Stimulated activated CD8-positive, alpha-beta memory T cell treated with anti-CD3 and anti-CD28 coated beads, Interleukin-2, amount 100 ng/mL, for 48 hours (primary cell): ENCODE measurements at regions not wholly inside any gene's neighbourhood (a gene's known extent, or its start where the extent isn't known, plus 50 kb on each side); places are given as distances from the start of the nearest gene placed in this dataset.
"Not testable (repeated sequence)": the region's sequence is repeated elsewhere in the genome, so short reads cannot be mapped to it uniquely, and the experiment has no call there.

ENCODE experiments used
- DNase-seq, 2 donors: peaks; one replicate each; pipeline ENCODE4 v3.0.0-alpha.2; 2020; ENCODE audit warnings: low read depth in 2 of 2

DNA sequence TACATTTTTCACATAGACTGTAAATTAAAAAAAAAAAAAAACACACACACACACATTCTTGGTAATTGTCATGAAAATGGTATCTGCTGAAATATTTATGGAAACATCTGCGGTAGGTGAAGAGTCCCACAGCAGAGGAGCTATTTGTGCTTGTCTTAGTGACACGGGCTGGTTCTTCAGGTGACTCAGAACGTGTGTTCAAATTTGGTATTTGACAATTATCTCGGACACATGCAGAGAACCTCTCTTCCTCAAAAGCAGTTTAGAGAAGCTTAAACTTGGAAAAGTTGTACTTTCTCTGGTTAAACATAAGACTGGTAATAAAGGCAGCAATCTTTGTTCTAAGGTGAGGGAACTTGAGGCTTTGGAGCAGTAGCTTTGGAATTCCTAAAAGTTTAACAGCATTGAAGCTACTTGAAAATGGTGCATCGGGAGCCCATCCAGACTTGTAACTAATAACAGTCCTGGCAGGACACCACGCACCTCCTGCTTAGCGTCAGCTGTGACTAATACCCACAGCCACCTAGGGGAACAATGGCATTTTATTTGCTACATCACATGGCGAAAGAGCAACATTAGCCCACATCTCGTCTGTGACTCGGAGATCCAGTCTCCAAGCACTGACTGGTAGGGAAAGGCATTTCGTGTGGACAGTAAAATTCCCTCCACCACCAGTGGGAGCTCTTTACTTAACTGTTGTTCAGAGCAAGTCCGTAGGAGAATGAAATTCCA is 1505.1 kb upstream of the SLC10A2 start:
- no peak for DNase-seq

DNA sequence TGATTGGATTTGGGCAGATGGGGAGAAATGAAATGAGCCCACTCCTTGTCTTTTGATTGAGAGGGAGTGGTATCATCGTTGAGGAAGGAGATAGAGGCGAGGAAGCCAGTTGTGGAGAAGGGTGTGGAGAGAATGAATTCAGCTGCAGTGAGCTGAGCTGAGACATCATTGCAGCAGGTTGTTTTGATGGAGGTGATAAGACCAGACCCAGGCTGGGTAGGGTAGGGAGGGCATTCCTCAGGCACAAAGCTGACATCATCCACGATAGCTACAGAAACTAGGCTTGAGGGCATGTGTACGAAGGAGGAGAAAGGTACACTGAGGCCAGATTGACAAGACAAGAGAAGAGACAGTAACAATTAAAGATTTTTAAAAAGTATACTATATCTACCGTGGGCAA is 1500.9 kb upstream of the SLC10A2 start:
- DNase-seq: no peak

DNA sequence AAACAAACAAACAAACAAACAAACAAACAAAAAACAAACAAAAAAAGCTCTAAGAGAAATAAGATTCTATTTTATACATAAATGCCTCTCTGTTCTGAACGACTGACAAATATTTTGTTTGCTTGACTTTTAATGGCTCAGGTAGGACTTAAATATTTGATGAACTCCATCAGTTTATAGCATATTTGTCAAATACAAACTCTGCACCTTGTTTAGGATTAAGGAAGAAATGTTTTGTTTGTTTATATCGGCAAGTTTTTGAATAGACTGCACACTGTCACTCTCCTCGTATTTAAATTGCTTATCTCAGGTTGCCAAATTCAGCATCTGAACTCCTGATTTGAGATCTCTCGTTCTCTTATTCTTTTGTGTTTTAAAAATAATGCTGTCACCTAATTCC is 1499.7 kb upstream of the SLC10A2 start:
- no peak for DNase-seq

DNA sequence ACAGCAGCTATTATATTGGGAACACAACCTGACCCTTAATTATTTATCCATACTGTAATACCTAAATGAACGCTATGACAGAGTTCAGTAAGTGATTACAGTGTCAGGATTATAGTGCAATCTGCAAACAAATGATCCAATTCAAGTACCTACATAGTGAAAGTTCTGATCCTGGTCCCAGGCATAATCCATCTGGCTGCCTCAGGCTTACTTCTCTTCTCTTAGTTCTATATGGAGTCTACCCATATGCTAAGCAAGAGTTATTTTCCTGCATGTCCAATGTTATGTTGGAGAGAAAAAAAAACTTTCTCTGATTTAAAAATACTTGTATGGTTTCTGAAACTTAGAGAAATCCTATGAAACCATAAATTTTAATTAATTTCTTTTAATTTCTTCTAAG is 1487.7 kb upstream of the SLC10A2 start:
- DNase-seq: no peak

DNA sequence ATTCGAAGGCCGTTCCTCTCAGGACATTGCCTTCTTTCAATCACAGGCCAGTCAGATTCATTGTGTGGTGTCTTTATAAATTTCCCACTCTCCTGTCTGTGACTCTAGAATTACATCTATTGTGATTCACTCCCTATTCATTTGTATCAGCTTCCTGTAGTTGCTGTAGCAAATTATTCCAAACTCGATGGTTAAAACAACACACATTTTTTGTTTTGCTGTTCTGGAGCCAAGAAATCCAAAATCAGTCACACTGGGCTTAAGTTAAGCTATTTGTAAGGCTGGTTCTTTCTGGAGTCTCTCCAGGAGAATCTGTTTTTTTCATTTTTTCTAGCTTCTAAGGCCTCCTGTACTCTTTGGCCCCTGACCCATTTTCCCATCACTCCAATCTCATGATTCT is 1487.0 kb upstream of the SLC10A2 start:
- no peak for DNase-seq

DNA sequence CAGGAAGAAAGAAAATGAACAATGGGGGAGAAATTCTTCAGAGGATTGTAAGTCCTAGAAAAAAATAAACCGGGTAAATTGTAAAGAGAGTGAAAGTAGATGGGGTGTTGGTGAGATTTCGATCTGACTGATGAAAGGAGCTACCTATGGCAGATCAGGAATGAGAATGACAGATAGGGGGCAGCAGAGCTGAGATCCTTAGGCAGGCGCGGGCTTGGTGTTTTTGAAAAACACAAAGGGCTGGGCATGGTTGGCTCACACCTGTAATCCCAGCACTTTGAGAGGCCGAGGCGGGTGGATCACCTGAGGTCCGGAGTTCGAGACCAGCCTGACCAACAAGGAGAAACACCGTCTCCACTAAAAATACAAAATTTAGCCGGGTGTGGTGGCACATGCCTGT is 1468.6 kb upstream of the SLC10A2 start:
- DNase-seq: no peak

DNA sequence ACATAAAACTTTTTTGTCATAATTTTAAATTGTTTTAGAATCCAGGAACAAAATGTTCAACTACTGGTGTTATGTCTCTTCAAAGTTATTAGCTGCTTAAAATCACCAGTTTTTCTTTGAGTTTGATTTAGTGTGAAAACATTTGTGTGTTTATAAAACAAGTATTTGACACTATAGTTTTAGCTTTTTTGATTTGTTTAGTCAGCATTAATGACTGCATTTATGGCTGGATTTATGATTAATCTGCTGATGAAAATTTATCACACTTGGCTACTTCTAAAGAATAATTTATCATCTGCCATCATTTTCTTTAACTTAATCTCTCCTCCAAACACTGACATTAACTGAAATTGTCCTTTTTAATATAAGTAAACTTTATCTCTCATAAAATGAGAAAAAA is 1465.9 kb upstream of the SLC10A2 start:
- no peak for DNase-seq

DNA sequence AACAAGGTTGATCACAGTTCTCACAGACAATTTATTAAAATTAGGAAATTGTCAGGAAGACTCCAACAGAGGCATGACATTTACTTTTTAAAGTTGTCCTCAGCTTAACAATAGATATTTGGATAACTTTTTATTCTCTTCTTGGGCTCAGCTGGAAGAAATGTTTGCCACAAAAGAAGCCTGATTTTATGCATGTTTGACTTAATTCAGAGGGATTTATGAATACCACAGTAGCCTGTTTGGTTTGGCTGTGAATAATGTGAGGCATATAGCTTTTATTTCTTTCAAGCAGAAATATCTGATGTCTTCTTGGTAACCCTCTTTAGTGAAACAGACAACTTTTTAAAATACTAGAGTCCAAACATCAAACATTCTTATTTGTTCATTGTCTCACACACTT is 1464.5 kb upstream of the SLC10A2 start:
- no peak for DNase-seq

DNA sequence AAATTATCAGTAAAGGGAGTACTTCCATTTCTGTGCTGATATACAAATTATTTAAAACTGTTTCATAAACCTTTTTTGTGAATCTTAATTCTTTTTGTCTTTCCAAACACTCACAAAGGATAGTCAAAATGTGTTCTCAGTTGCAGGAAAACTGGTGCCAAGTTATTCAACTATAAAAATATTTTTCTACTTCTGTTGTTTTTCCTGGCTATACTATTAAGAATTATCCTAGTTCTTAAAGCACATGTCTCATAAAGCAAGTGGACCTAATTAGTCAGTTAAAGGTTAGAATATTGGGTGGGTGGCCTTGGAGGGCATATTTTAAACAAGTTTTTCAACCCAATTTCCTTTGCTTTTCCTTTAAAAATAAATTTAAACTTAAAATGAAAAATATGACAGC is 1460.3 kb upstream of the SLC10A2 start:
- no peak for DNase-seq

DNA sequence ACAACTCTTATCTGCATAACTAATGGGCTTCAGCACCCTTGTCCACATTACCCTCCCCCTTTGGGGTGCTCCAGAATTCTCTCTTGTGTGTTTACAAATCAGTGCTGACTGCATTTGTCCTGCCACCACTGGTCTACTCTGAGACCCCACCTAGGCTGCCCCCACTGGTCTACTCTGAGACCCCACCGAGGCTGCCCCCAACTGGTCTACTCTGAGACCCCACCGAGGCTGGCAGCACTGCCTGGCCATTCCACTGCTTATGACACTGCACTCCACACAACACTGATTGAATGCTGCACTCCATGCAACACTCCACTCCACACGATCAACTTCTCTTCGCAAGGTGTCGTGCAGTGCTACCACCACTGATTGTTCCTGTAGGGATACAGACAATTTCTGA is 1459.2 kb upstream of the SLC10A2 start:
- no peak for DNase-seq

DNA sequence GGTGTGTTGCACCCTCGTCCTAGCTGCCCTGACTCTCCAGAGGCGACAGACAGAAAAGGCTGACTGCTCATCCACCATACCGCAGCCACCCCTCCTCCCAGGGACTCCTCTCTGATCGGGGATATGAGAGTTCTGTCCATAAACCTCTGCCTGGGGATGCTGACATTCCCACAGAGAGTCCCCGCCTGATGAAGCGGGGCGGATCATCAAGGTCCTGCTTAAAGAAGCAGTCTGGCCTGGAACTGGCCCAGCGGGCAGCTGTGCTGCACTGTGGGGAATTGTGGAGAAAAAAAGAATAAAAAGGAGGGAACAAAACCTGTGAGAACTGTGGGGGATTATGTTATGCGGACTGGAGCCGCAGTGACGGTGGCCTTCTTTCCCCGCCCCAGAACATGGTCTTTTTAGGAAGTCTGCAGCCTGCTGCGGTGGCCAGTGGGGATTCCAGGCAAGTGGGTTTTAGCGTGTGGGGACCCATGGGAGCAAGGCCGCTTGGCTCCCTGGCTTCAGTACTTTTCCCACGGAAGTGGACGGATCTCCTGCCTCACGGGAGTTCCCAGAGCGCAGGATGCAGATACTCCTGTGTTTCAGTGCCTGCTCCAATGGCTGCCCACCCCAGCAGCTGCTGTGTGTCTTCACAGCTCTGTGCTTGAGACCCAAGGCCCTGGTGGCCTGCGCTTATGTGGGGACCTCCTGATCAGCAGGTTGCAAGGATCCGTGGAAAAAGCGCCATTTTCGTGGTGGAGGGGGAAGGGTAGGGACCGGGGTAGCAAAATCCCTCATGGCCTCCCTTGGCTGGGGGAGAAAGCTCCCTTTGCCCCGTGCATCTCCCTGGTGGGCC is 1456.2 kb upstream of the SLC10A2 start:
- DNase-seq: no peak

DNA sequence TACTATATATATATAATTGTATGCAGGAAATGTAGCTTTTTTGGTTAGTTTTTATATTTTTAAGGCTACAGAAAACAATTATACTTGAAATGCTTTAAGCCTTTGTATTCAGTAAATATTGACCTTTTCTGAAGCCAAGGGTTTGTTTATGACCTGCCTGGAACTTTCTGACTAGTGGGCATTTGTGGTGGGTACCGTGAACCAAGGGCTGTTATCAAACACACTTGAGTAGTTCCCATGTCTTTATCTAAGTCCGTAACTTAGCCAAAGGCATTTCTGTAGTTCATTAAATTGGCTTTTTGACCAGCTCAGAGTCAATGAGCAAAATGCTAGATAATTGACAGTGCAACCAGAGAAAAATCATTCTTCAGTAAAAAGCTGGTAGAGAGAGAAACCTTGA is 1444.2 kb upstream of the SLC10A2 start:
- DNase-seq: no peak

DNA sequence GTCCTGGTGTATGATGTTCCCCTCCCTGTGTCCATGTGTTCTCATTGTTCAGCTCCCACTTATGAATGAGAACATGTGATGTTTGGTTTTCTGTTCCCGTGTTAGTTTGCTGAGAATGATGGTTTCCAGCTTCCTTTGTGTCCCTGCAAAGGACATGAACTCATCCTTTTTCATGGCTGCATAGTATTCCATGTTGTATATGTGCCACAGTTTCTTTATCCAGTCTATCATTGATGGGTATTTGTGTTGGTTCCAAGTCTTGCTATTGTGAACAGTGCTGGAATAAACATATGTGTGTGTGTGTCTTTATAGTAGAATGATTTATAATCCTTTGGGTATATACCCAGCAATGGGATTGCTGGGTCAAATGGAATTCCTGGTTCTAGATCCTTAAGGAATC is 1427.3 kb upstream of the SLC10A2 start:
- not testable (repeated sequence) for DNase-seq

DNA sequence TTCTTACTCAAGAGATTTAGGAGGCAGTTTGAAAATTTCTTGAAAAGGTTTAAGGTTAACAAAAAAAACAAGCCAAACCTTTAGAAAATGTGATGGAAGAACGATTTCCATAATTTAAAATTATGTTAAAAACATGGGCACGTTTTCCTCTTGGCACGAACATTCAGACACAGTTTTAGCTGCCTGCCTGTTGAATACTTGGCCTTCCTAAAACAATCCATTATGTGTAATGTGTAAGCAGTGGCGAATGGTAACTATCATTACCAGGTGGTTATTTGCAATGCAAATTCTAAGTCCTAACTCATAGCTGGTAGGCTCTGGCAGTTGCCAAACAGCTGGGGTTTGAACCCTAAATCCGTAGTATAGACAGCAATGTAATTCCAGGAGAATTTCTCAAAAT is 1425.7 kb upstream of the SLC10A2 start:
- no peak for DNase-seq

DNA sequence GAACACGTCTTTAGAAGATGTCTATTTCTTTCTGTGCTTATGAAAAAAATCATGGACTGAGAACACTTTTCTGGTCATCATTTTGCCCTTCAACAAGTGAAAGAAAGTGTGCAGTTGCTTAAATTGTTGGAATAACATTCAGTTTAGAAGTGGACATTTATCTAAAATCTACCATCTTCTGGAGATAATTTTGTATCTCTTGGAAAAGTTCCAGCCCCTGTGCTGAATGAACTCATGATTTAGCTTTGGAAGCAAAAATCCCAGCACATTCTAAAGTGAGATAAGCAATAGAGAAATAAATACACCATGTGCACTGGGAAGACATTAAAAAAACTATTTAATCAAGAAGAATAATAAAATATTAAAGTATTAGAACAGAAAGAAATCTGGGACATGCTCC is 1420.8 kb upstream of the SLC10A2 start:
- no peak for DNase-seq

DNA sequence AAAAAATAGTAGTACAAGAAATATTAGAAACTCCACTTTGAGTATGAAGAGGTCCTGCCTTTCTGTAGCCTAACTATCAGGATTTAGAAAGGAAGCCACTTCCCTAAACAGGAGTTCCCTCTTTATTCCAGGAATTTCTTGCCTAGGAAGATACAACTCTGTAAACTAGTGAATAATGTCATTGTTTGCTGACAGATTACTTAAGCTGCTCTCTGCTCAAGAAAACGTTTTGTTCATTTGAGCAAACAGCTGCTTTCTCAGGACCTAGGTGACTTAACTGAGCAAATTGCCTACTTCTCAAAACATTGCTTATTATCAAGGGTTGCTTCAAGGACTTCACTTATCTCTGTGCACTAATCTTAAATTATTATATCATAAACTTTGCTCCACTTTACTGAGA is 1419.4 kb upstream of the SLC10A2 start:
- no peak for DNase-seq

DNA sequence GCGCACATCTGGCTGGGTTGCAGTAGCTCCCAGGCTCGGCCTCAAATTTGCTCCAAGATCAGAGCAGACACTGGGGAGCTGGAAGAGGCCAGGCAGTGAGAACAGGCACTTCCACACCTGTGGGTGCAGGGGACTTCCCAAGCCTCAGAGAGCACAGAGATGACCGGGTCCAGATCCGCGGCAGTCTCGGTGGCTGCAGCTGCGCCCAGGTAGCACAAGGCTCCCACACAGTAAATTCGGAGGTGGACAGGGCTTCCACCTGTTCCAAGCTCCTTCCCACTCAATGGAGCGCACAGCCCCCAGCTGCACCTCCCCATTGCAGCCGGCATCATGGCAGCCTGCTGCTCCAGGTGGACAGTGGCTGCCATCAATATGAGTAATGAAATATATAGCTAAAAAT is 1417.4 kb upstream of the SLC10A2 start:
- DNase-seq: no peak

DNA sequence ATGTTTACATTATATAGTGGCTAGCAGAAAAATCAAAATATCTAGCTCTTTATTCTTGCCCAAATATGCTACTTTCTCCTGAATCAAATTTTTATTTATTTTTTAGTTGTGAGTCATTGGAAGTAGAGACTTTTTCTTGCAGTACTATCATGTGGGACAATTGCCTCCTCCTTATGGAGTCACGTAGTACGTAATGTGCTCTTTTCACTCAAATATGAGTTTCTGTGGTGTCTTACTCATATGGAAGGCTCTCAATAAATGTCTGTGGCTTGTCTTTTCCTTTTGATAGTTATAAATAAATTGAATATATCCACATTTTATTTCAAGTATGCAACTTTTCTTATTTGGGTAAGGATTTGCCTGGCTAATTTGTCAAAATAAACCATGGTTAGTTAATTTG is 1411.0 kb upstream of the SLC10A2 start:
- DNase-seq: no peak

DNA sequence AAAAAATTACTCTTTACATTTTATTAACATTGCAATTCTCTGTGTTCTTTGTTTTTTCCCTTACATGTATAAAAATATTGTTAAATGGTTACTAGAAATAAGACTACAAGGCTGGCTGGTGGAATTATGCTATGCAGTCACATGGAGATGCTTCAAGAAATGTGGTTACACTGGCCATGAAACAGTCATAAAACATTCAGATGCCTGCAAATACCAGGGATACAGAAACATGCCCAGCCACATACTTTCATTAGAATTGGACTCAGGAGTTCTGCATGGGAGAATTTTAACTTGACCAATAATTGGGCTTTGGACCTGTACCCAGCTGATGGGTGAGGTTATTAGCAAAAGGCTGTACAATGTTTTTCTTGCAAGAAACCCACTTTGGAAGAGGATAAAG is 1407.7 kb upstream of the SLC10A2 start:
- no peak for DNase-seq

DNA sequence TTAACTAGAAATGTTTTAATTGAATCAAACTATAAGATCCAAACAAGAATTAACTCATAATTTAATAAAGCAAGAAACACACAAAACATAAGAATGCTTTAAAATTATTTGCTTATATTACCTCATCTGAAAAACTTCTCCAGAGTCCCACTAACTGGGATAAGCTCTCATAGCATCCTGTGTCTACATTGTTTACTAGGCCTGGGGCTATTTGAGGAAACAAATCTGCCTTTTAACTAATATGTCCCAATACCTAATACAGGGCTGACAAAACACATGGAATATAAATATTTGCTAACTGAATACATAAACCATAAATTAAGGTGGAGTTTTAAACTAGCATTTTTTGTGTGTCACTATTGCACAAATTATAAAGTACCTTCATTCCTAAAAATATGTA is 1399.8 kb upstream of the SLC10A2 start:
- no peak for DNase-seq

DNA sequence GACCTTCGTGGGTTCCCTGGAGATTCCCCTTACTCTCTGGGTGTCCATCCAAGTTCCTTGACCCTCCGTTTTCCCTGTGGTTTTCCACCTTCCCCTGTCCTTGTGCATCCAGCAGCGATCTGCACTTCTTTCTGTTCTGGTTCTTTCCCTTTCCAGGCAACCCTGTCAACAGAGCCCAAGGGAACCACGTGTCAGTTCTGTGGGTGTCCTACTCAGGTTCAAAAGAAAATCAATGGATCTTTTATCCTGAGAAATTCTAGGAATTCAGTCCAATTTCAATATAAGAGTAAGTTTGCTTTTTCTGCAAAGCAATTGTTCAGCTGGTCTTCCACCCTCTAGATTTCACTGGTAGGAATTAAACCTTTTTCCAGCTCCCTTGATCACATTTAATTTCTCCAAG is 1394.8 kb upstream of the SLC10A2 start:
- DNase-seq: no peak

DNA sequence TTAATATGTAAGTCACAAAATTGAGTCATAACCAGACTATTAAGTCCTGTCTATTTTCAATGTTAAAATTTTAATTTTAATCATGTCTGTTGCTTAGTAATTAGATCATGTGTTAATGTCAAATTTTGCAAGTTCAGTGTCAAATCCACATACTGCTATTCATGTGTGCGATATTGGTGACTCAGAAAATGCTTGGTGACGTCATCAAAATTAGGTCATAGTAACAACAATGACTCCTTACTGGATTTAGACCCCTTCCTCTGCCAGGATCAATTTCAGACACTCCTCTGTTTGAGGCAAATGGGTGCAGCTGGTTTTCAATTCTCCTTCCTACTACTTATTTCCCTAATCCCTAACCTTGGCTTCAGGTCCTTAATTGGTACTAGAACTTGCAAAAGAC is 1394.3 kb upstream of the SLC10A2 start:
- no peak for DNase-seq

DNA sequence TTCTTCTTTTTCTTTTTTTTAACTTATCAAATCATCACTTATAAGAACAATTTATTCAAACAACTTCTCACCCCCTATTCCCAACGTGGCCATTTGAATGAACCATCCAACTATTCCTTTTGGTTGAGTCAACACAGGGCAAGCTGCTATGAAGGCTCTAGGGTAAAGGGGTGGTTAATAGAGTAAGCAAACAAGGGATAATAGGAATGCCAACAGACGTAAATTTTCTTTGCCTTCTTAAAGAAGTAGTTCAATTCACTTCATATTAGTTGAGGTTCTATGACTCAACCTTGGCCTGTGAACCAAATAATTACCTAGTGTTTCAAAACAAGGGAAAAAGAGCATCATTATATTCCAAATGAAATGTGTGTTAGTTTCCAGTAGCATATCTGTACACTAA is 1383.8 kb upstream of the SLC10A2 start:
- no peak for DNase-seq

DNA sequence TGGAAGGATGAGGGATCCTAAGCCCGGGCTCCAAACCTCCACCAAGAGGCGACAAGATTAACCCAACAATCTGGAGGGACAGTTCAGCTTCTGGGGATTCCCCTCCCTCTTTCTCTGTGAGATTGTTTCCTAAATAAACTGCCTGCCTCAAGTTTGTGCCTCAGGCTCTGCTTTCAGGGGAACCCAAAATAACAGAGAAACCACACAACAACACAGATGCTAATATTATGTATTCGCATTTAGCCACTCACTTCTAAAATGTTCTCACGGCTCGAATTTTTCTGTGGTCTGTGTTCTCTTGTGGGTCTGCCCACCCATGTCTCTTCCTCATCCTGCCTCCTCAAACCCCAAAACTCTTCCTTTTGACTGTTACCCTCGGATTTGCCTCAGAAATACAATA is 1381.1 kb upstream of the SLC10A2 start:
- DNase-seq: no peak
